ENCODE measurements at regions not wholly inside any gene's neighbourhood (a gene's known extent, or its start where the extent isn't known, plus 50 kb on each side); places are given as distances from the start of the nearest gene placed in this dataset.

DNA sequence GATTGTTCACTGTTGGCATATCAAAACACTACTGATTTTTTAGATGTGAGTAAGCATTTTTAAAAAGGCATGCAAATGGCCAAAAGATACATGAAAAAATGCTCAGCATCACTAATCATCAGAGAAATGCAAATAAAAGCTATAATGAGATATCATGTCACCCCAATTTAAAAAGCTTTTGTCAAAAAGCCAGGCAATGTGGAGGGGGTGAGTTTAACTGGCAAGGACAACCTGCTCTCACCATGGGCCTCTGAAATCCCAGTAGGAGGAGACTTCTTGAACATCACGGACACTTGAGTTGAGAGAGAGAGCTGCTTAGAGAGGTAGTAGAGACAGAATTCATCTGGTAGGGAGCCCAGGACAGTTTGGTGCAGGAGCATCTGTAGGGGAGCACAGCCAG is 347.1 kb upstream of the MPDZ start:
- intact Hi-C loops (cut with DNase I): no loop called here
- DNase-seq: no peak
- Histone ChIP-seq H3K9me3 (no peaks in the 10 kb centered on the region), H3K27ac (no peak overlapping the region), H3K36me3 (ENCODE audit: insufficient read depth in 1 of 2, low read depth in 1 of 2) (no peaks in the 10 kb centered on the region), H3K4me1 (peaks cover 1% of the 10 kb centered on the region), H3K4me3 (no peak overlapping the region), H3K27me3 (ENCODE audit: insufficient read depth in 3 of 3, low read length in 2 of 3) (no peaks in the 10 kb centered on the region)
- TF ChIP-seq, protein P1, sequence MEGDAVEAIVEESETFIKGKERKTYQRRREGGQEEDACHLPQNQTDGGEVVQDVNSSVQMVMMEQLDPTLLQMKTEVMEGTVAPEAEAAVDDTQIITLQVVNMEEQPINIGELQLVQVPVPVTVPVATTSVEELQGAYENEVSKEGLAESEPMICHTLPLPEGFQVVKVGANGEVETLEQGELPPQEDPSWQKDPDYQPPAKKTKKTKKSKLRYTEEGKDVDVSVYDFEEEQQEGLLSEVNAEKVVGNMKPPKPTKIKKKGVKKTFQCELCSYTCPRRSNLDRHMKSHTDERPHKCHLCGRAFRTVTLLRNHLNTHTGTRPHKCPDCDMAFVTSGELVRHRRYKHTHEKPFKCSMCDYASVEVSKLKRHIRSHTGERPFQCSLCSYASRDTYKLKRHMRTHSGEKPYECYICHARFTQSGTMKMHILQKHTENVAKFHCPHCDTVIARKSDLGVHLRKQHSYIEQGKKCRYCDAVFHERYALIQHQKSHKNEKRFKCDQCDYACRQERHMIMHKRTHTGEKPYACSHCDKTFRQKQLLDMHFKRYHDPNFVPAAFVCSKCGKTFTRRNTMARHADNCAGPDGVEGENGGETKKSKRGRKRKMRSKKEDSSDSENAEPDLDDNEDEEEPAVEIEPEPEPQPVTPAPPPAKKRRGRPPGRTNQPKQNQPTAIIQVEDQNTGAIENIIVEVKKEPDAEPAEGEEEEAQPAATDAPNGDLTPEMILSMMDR (IDR thresholded peaks at IDR 0.05): no peak
- WGBS, 3 donors: 73 to 100% (median 89%) methylated on average over 1 of the region's 1 CpG
- ATAC-seq: no peak

DNA sequence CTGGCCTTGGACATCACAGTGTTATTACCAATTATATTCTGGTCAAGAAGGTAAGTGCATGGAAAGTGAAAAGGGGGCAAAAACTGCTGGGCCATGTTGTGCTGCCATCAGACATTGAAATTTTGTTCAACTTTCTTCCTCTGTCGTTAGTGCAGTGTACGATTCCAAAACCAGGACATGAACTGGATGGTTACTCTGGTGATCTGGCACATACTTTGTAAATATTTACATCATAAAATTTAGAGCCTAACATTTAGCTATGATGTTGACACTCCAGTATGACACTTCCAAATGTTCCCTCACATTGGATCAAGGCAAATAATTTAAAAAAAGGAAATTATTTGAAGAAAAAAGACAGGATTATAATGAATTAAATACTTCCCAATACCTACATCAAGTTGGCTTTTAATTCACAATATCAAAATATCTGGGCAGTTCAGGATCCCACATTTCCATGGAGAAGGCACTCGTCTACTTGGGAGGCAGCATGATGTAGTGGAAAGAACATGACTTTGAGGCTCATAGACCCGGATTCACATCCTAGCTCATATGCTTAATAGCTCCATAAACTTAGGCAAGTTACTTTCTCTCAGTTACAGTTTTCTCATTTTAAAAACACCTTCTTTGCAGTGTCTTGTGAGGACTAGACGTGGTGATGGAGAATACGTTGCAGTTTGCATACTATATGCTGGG is 342.5 kb upstream of the MPDZ start:
- Histone ChIP-seq H3K9me3 (no peaks in the 10 kb centered on the region), H3K4me1 (peaks cover 19% of the 10 kb centered on the region), H3K4me3 (no peak overlapping the region), H3K27me3 (ENCODE audit: insufficient read depth in 3 of 3, low read length in 2 of 3) (no peaks in the 10 kb centered on the region), H3K27ac (no peak overlapping the region), H3K36me3 (ENCODE audit: insufficient read depth in 1 of 2, low read depth in 1 of 2) (no peaks in the 10 kb centered on the region)
- intact Hi-C loops (cut with DNase I): no loop called here
- TF ChIP-seq, protein P1 (IDR thresholded peaks at IDR 0.05): no peak
- DNase-seq (no peak), ATAC-seq (peak in 2 of 4 donors; percentile 58 to 79)
- WGBS, 3 donors: 43 to 48% (median 47%) methylated on average over 6 of the region's 6 CpGs

DNA sequence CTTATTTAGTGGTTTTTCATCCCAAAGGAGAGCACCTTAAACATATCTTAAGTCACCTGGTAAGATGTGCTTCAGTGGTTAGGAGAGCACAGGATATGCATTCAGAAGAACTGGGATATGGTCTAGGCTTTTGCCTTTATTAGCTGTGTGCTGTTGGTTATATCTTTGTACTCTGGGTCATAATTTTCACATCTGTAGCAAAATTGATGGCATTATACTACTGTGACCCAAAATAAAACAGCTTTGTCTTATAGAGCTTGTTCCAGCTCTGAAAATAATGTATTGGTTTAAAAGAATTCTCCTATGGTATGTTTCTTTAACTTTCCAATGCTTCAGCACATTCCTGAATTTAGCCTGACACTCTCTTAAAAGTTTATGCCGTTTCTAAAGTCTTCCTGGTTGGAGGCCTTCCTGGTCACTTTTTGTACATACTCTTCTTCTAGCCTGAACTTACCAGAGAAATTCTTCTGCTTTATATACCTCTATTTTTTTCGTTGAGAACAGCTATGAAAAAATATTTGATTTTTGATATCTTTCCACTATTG is 337.1 kb upstream of the MPDZ start:
- H3K27ac ChIP-seq: no peak overlapping the region
- no peaks in the 10 kb centered on the region for H3K27me3 ChIP-seq (ENCODE audit: insufficient read depth in 3 of 3, low read length in 2 of 3)
- no peaks in the 10 kb centered on the region for H3K9me3 ChIP-seq
- WGBS, 3 donors: 38 to 47% (median 40%) methylated on average over 2 of the region's 2 CpGs
- TF ChIP-seq, protein P1 (IDR thresholded peaks at IDR 0.05): no peak
- H3K4me3 ChIP-seq: no peak overlapping the region
- ATAC-seq: no peak
- intact Hi-C loops (cut with DNase I): no loop called here
- no peak for DNase-seq
- peaks cover 34% of the 10 kb centered on the region for H3K4me1 ChIP-seq
- no peaks in the 10 kb centered on the region for H3K36me3 ChIP-seq (ENCODE audit: insufficient read depth in 1 of 2, low read depth in 1 of 2)

DNA sequence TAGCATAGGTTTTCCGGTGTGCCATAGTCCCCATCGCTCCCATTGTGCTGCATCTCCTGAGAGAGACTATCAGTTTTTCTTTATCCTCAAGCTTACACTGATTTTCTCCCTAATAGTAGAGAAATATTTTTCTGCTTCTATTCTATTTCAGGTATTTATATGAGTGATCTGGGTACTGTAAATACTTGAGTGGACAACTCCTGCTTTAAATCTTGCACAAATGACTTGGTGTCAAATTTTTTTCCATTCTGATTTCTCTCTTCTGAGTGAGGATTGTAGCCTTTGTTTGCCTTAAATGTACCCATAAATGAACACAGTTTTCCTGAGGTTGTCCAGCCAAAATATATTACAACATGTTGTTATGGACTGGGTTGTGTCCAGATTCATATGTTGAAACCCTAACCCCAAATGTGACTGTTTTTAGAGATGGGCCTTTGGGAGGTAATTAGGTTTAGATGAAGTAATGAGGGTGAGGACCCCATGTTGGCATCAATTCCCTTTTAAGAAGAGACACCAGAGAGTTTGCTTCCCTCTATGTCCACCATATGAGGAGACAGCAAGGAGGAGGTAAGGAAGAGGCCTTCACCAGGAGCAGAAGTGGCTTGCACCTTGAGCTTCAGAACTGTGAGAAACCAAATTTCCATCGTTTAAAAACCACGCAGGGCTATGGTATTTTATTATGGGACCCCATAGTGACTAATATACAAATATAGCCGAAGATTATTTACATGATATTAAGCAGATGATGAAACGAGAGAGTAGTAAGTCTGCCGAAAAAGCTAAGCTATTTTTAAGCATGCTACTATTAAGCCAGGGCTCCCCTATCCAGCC is 336.4 kb upstream of the MPDZ start:
- H3K4me1 ChIP-seq: peaks cover 29% of the 10 kb centered on the region
- TF ChIP-seq, protein P1 (IDR thresholded peaks at IDR 0.05): no peak
- H3K9me3 ChIP-seq: peaks cover 2% of the 10 kb centered on the region
- no peaks in the 10 kb centered on the region for H3K36me3 ChIP-seq (ENCODE audit: insufficient read depth in 1 of 2, low read depth in 1 of 2)
- no peaks in the 10 kb centered on the region for H3K27me3 ChIP-seq (ENCODE audit: insufficient read depth in 3 of 3, low read length in 2 of 3)
- DNase-seq (no peak), ATAC-seq (peak in 2 of 4 donors; percentile 34 to 48)
- H3K4me3 ChIP-seq: no peak overlapping the region
- intact Hi-C loops (cut with DNase I): no loop called here
- WGBS, 3 donors: 38 to 65% (median 45%) methylated on average over 7 of the region's 7 CpGs
- no peak overlapping the region for H3K27ac ChIP-seq
